SK-N-MC (cell line): ENCODE measurements at regions not wholly inside any gene's neighbourhood (a gene's known extent, or its start where the extent isn't known, plus 50 kb on each side); places are given as distances from the start of the nearest gene placed in this dataset.

Experiments
- DNase-seq: peaks from one replicate; pipeline ENCODE4 v3.0.0-alpha.2; 2011; ENCODE audit warnings: low read depth, low spot score
- H3K27ac ChIP-seq: fragments of 200-600 bp; sonication (generic); 2 replicates; pipeline ENCODE4 v1.5.1; 2016; ENCODE audit warnings: mixed run types
- H3K36me3 ChIP-seq: fragments of 200-600 bp; sonication (generic); 2 replicates; pipeline ENCODE4 v1.6.1; 2017; ENCODE audit warnings: antibody characterized with exemption, low read length, mixed read lengths; ENCODE audit not compliant: insufficient read depth
- H3K4me3 ChIP-seq: fragments of 200-600 bp; sonication (generic); 2 replicates; pipeline ENCODE4 v1.5.1; 2016
- H3K9ac ChIP-seq: fragments of 200-600 bp; sonication (generic); 2 replicates; pipeline ENCODE4 v1.8.0; 2017; ENCODE audit warnings: mixed run types, mixed read lengths; ENCODE audit not compliant: insufficient read length
- H3K9me3 ChIP-seq: fragments of 200-600 bp; sonication (generic); 2 replicates; pipeline ENCODE4 v1.6.1; 2017; ENCODE audit warnings: low read depth, mild to moderate bottlenecking, antibody characterized with exemption, low read length, moderate library complexity, mixed read lengths
- EZH2 ChIP-seq: fragments of 200-600 bp; sonication (generic); IDR thresholded peaks from one replicate; pipeline ENCODE4 v1.6.1; 2017; ENCODE audit warnings: antibody characterized with exemption
- FOXP2 ChIP-seq: optimal IDR thresholded peaks from 2 replicates; pipeline ENCODE3; 2011; ENCODE audit warnings: mild to moderate bottlenecking, moderate library complexity; ENCODE audit not compliant: insufficient read depth; ENCODE audit errors: extremely low read length, control extremely low read depth
- POLR2AphosphoS5 ChIP-seq: IDR thresholded peaks from 2 replicates; pipeline ENCODE4 v1.6.1; 2012; ENCODE audit warnings: mild to moderate bottlenecking, low read depth, low read length, borderline replicate concordance

GRCh38 chr11:70725739-70726138 lies 327.4 kb downstream of the CTTN start:
- Histone ChIP-seq H3K27ac (no peak overlapping the region), H3K9ac (no peak overlapping the region)
- no peak for DNase-seq

GRCh38 chr11:70727021-70727420 lies 328.7 kb downstream of the CTTN start:
- Histone ChIP-seq H3K27ac (no peak overlapping the region), H3K36me3 (no peaks in the 10 kb centered on the region), H3K9me3 (no peaks in the 10 kb centered on the region), H3K9ac (no peak overlapping the region), H3K4me3 (no peak overlapping the region)
- no peak for DNase-seq
- no peak for TF ChIP-seq FOXP2
- no peak for TF ChIP-seq EZH2
- no peak for TF ChIP-seq POLR2AphosphoS5

More at GRCh38 chr11:70725739-70726138, 327.4 kb downstream of the CTTN start:
- TF ChIP-seq FOXP2 (no peak), EZH2 (no peak), POLR2AphosphoS5 (no peak)
- Histone ChIP-seq H3K4me3 (no peak overlapping the region), H3K36me3 (no peaks in the 10 kb centered on the region), H3K9me3 (no peaks in the 10 kb centered on the region)

GRCh38 chr11:70727899-70728620 lies 329.7 kb downstream of the CTTN start:
- H3K36me3 ChIP-seq = no peaks in the 10 kb centered on the region
- H3K9me3 ChIP-seq = no peaks in the 10 kb centered on the region
- no peak for DNase-seq
- no peak for TF ChIP-seq EZH2
- TF ChIP-seq FOXP2 = no peak
- no peak for TF ChIP-seq POLR2AphosphoS5
- H3K4me3 ChIP-seq = no peak overlapping the region
- H3K9ac ChIP-seq = no peak overlapping the region
- H3K27ac ChIP-seq = no peak overlapping the region

DNA sequence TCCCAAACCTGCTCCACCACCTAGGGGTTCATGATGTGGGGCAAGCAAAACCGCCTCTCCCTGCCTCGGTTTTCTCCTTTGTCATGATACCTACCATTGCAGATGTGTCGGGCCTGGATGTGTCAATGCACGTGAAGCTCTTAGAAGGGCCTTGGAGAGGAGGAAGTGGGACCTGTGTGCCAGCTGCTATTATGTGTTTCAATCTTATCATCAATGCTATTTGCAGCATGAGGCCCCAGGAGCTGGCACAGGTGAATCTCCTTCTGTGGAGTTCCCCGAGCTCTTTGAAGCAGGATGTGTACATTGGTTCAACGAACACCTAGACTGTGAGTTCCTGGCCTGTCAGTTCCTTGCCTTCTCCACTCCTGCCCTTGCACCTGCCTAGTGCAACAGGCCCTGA lies 331.6 kb downstream of the CTTN start:
- no peaks in the 10 kb centered on the region for H3K9me3 ChIP-seq
- no peak overlapping the region for H3K27ac ChIP-seq
- TF ChIP-seq FOXP2 (no peak), POLR2AphosphoS5 (no peak), EZH2 (no peak)
- DNase-seq = no peak
- H3K36me3 ChIP-seq = no peaks in the 10 kb centered on the region
- H3K4me3 ChIP-seq = no peak overlapping the region
- no peak overlapping the region for H3K9ac ChIP-seq

DNA sequence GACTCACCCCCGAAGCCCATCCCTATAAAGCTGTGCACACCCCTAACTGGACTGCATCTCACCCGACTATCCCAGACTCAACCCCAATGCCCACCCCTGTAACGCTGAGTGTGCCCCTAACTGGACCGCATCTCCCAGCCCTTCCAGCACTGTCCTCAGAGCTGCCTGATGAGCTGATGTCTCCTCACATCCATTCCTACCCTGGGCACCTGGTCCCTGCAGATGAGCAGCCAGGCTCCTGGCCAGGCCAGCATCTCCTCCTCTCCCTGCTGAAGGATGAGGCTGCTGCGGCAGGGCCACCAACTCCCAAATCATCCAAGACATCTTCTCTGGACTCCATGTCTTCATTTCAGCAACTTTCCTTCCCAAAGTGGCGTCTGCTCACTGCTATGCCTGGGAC lies 332.1 kb downstream of the CTTN start:
- Histone ChIP-seq H3K27ac (no peak overlapping the region), H3K4me3 (no peak overlapping the region), H3K36me3 (no peaks in the 10 kb centered on the region), H3K9ac (no peak overlapping the region), H3K9me3 (no peaks in the 10 kb centered on the region)
- TF ChIP-seq POLR2AphosphoS5 (no peak), EZH2 (no peak), FOXP2 (no peak)
- DNase-seq = no peak

DNA sequence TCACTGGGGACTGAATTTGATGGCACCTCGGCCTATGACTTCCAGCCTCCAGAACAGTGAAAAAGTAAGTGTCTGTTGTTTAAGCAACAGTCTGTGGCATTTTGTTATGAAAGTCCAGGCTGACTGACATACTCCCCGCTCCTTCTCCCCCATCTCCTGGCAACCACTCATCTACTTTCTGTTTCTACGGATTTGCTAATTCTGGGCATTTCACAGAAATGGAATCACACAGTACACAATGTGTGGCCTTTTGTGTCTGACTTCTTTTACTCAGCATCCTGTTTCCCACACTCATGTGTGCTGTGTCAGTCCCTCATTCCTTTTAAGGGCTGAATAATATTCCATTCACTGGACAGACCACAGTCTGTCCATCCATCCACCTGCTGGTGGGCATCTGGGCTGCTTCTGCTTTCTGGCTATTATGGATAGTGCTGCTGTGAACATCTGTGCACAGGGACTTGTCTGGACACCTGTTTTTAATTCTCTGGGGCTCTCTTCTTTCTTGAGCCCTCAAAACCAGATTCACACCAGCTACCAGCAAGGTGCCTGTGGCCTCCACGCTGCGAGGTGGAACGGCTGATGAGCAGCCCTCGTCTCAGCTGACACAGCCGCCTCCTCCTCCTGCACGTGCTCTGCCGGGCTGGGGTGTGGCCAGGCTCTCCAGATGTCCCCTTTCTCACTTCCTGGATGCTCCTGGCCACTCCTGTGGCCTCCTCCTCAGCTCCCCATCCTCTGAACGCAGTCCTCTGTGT lies 333.1 kb downstream of the CTTN start:
- H3K36me3 ChIP-seq = no peaks in the 10 kb centered on the region

GRCh38 chr11:70732023-70732880 lies 333.9 kb downstream of the CTTN start:
- Histone ChIP-seq H3K27ac (no peak overlapping the region), H3K4me3 (no peak overlapping the region), H3K9me3 (no peaks in the 10 kb centered on the region), H3K36me3 (no peaks in the 10 kb centered on the region), H3K9ac (no peak overlapping the region)
- no peak for DNase-seq
- TF ChIP-seq EZH2 = no peak
- no peak for TF ChIP-seq FOXP2
- TF ChIP-seq POLR2AphosphoS5 = no peak

More for the DNA sequence above, 333.1 kb downstream of the CTTN start:
- no peaks in the 10 kb centered on the region for H3K9me3 ChIP-seq
- no peak overlapping the region for H3K27ac ChIP-seq
- DNase-seq = no peak
- no peak overlapping the region for H3K4me3 ChIP-seq
- H3K9ac ChIP-seq = no peak overlapping the region
- TF ChIP-seq POLR2AphosphoS5 (no peak), EZH2 (no peak), FOXP2 (no peak)

DNA sequence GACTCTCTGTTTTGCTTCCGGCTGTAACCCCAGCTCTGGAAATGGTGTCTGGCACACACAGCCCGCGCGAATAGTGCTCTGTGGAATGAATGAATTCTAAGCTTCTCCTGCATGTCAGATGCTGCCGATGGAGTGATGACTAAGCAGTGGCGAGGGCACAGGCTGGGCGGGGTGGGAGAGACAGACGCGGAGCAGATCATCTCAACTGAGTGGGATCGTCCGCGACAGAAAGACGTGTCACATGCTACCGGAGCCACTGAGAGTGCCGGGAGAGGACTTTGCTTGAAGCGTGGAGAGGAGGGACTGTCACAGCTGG lies 334.5 kb downstream of the CTTN start:
- Histone ChIP-seq H3K9me3 (no peaks in the 10 kb centered on the region), H3K36me3 (no peaks in the 10 kb centered on the region), H3K9ac (no peak overlapping the region), H3K4me3 (no peak overlapping the region), H3K27ac (no peak overlapping the region)
- TF ChIP-seq EZH2 (no peak), POLR2AphosphoS5 (no peak), FOXP2 (no peak)
- no peak for DNase-seq
